ENCODE measurements at regions not wholly inside any gene's neighbourhood (a gene's known extent, or its start where the extent isn't known, plus 50 kb on each side); places are given as distances from the start of the nearest gene placed in this dataset.

- no peak for TF ChIP-seq POLR2AphosphoS5 (IDR thresholded peaks at IDR 0.05; ENCODE audit: low read depth, low read length)
- no peak for TF ChIP-seq SIN3A (IDR thresholded peaks at IDR 0.05; ENCODE audit: borderline replicate concordance, low read depth, low read length)
- no peak for TF ChIP-seq TAF1 (IDR thresholded peaks at IDR 0.05; ENCODE audit: borderline replicate concordance, low read depth, low read length)
- no peak for TF ChIP-seq CTCF (IDR thresholded peaks at IDR 0.05)
- no peak for TF ChIP-seq EZH2phosphoT487 (IDR thresholded peaks at IDR 0.05; ENCODE audit: borderline replicate concordance, low read depth)
- no peak for TF ChIP-seq RFX5 (IDR thresholded peaks at IDR 0.05; ENCODE audit: low read length)
- TF ChIP-seq TCF12 (IDR thresholded peaks at IDR 0.05) = no peak
- TF ChIP-seq, protein P1, sequence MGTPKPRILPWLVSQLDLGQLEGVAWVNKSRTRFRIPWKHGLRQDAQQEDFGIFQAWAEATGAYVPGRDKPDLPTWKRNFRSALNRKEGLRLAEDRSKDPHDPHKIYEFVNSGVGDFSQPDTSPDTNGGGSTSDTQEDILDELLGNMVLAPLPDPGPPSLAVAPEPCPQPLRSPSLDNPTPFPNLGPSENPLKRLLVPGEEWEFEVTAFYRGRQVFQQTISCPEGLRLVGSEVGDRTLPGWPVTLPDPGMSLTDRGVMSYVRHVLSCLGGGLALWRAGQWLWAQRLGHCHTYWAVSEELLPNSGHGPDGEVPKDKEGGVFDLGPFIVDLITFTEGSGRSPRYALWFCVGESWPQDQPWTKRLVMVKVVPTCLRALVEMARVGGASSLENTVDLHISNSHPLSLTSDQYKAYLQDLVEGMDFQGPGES (IDR thresholded peaks at IDR 0.05; ENCODE audit: low read depth, low read length) = no peak
- no peak for TF ChIP-seq ELF1 (IDR thresholded peaks at IDR 0.05)
Observed at GRCh38 chr3:75978686-75979085, 193.3 kb upstream of the ZNF717 start.
